ENCODE measurements at regions not wholly inside any gene's neighbourhood (a gene's known extent, or its start where the extent isn't known, plus 50 kb on each side); places are given as distances from the start of the nearest gene placed in this dataset.
"Not testable (repeated sequence)": the region's sequence is repeated elsewhere in the genome, so short reads cannot be mapped to it uniquely, and the experiment has no call there.

DNA sequence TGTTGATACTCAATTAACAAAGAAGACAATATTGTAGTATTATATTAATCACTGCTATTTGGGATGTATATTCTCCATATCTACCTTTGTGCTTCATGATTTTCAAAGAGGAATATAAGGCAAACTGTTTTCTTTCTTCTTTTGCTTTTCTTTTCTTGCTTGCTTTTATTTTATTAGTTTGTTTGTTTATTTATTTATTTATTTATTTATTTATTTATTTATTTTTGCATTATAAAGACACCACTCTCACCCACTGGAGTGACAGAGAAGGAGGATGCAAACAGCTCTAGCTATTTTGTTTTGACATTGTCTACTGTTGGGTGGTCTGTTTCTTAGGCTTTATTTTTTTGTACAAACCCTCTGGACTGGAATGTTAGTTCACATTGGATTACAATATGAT lies 1352.7 kb downstream of the HACE1 start:
- Histone ChIP-seq H3K9me3 (no peaks in the 10 kb centered on the region), H3K4me1 (no peaks in the 10 kb centered on the region), H3K4me3 (ENCODE audit: low read depth, low read length) (no peak overlapping the region), H3K36me3 (no peaks in the 10 kb centered on the region), H3K27me3 (no peaks in the 10 kb centered on the region)
- DNase-seq: no peak
- no peak for TF ChIP-seq CTCF (IDR thresholded peaks at IDR 0.05; ENCODE audit: low read depth, low read length)

- H3K9me3 ChIP-seq: no peaks in the 10 kb centered on the region
- DNase-seq: no peak
- H3K4me3 ChIP-seq (ENCODE audit: low read depth, low read length): no peak overlapping the region
- TF ChIP-seq CTCF (IDR thresholded peaks at IDR 0.05; ENCODE audit: low read depth, low read length): no peak
- H3K36me3 ChIP-seq: no peaks in the 10 kb centered on the region
- H3K4me1 ChIP-seq: no peaks in the 10 kb centered on the region; the same call in 1 of the 2 replicates
- H3K27me3 ChIP-seq: no peaks in the 10 kb centered on the region
These were observed 1354.6 kb downstream of the HACE1 start for GRCh38 chr6:103505155-103505518.

DNA sequence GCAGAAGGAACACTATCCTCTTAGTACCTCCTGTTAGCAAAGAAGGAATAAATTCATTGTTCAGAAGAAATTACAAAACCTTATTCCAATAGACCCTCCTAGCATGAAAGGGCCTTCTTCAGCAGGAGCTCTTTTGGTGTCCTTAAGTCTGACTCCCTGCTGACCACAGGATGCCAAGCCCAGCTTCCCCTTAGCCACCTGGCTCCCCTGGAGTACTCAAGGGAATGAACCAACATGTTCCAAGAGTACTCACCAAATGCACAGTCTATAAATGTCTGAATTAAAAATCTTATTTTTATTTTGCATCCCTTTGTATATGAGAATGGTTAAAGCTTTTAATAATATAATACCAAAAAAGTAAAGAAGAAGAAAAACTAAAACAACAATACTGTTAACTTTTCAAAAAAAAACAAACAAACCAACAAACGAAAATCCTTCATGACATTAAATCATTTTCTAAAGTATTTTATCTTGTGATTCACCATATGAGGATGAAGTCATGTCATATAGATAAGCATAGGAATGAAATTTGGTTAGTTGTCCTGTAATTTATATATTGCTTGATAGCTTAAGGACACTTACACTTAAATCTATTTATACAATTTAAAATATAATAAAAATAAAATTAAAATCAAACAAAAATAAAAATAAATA lies 1355.1 kb downstream of the HACE1 start:
- no peak for TF ChIP-seq CTCF (IDR thresholded peaks at IDR 0.05; ENCODE audit: low read depth, low read length)
- no peaks in the 10 kb centered on the region for H3K27me3 ChIP-seq
- H3K4me1 ChIP-seq: no peaks in the 10 kb centered on the region; the same call in 1 of the 2 replicates
- no peak for DNase-seq
- H3K36me3 ChIP-seq: no peaks in the 10 kb centered on the region
- H3K4me3 ChIP-seq (ENCODE audit: low read depth, low read length): no peak overlapping the region
- no peaks in the 10 kb centered on the region for H3K9me3 ChIP-seq

DNA sequence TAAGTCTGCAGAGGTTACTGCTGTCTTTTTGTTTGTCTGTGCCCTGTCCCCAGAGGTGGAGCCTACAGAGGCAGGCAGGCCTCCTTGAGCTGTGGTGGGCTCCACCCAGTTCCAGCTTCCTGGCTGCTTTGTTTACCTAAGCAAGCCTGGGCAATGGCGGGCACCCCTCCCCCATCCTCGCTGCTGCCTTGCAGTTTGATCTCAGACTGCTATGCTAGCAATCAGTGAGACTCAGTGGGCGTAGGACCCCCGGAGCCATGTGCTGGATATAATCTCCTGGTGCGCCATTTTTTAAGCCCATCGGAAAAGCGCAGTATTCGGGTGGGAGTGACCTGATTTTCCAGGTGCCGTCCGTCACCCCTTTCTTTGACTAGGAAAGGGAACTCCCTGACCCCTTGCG lies 1363.1 kb downstream of the HACE1 start:
- H3K9me3 ChIP-seq; H3K4me1 ChIP-seq; H3K27me3 ChIP-seq; H3K36me3 ChIP-seq; H3K4me3 ChIP-seq (ENCODE audit: low read depth, low read length); DNase-seq: not testable (repeated sequence)

GRCh38 chr6:103456652-103457051 lies 1403.1 kb downstream of the HACE1 start:
- Histone ChIP-seq H3K4me1 (no peaks in the 10 kb centered on the region), H3K27me3 (no peaks in the 10 kb centered on the region), H3K4me3 (ENCODE audit: low read depth, low read length) (no peak overlapping the region), H3K36me3 (no peaks in the 10 kb centered on the region), H3K9me3 (no peaks in the 10 kb centered on the region)
- DNase-seq: no peak
- no peak for TF ChIP-seq CTCF (IDR thresholded peaks at IDR 0.05; ENCODE audit: low read depth, low read length)

- H3K36me3 ChIP-seq: no peaks in the 10 kb centered on the region
- H3K4me3 ChIP-seq (ENCODE audit: low read depth, low read length): no peak overlapping the region
- H3K27me3 ChIP-seq: no peaks in the 10 kb centered on the region
- no peaks in the 10 kb centered on the region for H3K9me3 ChIP-seq
- TF ChIP-seq CTCF (IDR thresholded peaks at IDR 0.05; ENCODE audit: low read depth, low read length): no peak
- no peaks in the 10 kb centered on the region for H3K4me1 ChIP-seq
- DNase-seq: no peak
These were observed 1404.4 kb downstream of the HACE1 start for GRCh38 chr6:103455275-103455674.

DNA sequence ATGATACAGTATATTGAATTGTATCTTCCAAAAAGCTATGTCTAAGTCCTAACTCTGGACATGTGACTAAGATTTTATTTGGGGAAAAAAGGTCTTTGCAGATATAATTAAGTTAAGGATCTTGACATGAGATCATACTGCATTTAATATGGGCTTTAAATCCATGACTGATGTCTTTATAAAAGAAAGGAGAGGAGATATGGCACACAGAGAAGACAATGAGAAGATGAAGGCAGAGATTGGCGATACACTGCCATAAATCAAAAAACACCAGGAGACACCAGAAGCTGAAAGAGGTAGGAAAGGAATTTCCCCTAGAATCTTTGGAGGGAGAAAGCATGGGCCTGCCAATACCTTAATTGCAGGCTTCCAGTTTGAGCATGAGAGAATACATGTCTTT lies 1450.2 kb downstream of the HACE1 start:
- H3K36me3 ChIP-seq: no peaks in the 10 kb centered on the region
- H3K27me3 ChIP-seq: no peaks in the 10 kb centered on the region
- H3K4me3 ChIP-seq (ENCODE audit: low read depth, low read length): no peak overlapping the region
- no peak for TF ChIP-seq CTCF (IDR thresholded peaks at IDR 0.05; ENCODE audit: low read depth, low read length)
- DNase-seq: no peak
- H3K4me1 ChIP-seq: peaks cover 5% of the 10 kb centered on the region
- H3K9me3 ChIP-seq: no peaks in the 10 kb centered on the region

Data from BE2C (cell line).